Peyer's patch (tissue), 4 donors: ENCODE measurements at regions not wholly inside any gene's neighbourhood (a gene's known extent, or its start where the extent isn't known, plus 50 kb on each side); places are given as distances from the start of the nearest gene placed in this dataset.

Source experiments
- DNase-seq, 3 donors: peaks; one replicate each; pipeline ENCODE4 v3.0.0-alpha.2; 2017 to 2019
- H3K27ac ChIP-seq, 4 donors: fragments of 200-600 bp; sonication (generic); one replicate each; pipeline ENCODE4 v1.5.1; 2016 to 2019
- H3K27me3 ChIP-seq, 2 donors: fragments of 200-600 bp; sonication (generic); one replicate each; pipeline ENCODE4 v1.5.1; 2019
- H3K36me3 ChIP-seq, 3 donors: fragments of 200-600 bp; sonication (generic); one replicate each; pipeline ENCODE4 v1.5.1; 2016 to 2019
- H3K4me1 ChIP-seq, 4 donors: fragments of 200-600 bp; sonication (generic); one replicate each; pipeline ENCODE4 v1.5.1; 2016 to 2019
- H3K4me3 ChIP-seq, 4 donors: fragments of 200-600 bp; sonication (generic); 1 replicate in 3 of 4; 2 replicates in 1 of 4; pipeline ENCODE4 v1.5.1; 2016 to 2019; ENCODE audit warnings: mild to moderate bottlenecking in 1 of 4
- H3K9me3 ChIP-seq, 4 donors: fragments of 200-600 bp; sonication (generic); one replicate each; pipeline ENCODE4 v1.5.1; 2016 to 2019; ENCODE audit warnings: mild to moderate bottlenecking in 1 of 4
- CTCF ChIP-seq, 6 experiments: fragments of 450-650 bp in 4 of 6; fragments of 200-600 bp in 2 of 6; sonication (generic) in 1 of 6; IDR thresholded peaks; one replicate each; pipeline ENCODE4 v1.5.1; 2017 to 2019; ENCODE audit warnings: antibody characterized with exemption in 6 of 6, mild to moderate bottlenecking in 3 of 6, moderate library complexity in 1 of 6
- POLR2A ChIP-seq, 2 donors: fragments of 450-650 bp; IDR thresholded peaks; one replicate each; pipeline ENCODE4 v1.5.1; 2017; ENCODE audit warnings: antibody characterized with exemption in 2 of 2, mild to moderate bottlenecking in 2 of 2, moderate library complexity in 2 of 2

- no peaks in the 10 kb centered on the region for H3K36me3 ChIP-seq
- H3K4me1 ChIP-seq: no peaks in the 10 kb centered on the region
- TF ChIP-seq CTCF (IDR thresholded peaks at IDR 0.05): no peak
- TF ChIP-seq POLR2A (IDR thresholded peaks at IDR 0.05): no peak
- H3K4me3 ChIP-seq: no peak overlapping the region
- H3K27ac ChIP-seq: no peak overlapping the region
- H3K9me3 ChIP-seq: no peaks in the 10 kb centered on the region
- no peak for DNase-seq
- no peaks in the 10 kb centered on the region for H3K27me3 ChIP-seq
These were observed 367.1 kb downstream of the HRH4 start for GRCh38 chr18:24827501-24827900.

DNA sequence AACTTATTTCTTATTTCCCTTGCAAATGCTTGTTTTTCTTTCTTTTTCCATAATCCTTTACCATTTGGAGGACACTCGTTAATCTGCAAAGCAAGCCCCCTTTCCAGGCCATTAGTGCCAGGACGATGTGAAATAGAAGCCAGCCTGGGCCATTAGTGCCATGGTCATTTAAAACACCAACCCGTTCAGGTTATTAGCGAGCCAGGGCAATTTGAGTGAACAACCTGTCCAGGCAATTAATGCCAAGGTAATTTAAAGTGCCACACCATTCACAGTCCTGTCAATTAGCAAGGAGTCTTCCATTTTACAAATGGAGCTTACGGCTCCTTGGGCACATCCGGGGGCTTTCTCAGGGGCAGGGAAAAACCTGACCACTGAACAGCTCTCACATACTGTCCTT lies 370.6 kb downstream of the HRH4 start:
- Histone ChIP-seq H3K4me3 (no peak overlapping the region), H3K36me3 (no peaks in the 10 kb centered on the region), H3K9me3 (no peaks in the 10 kb centered on the region), H3K4me1 (no peaks in the 10 kb centered on the region), H3K27ac (no peak overlapping the region), H3K27me3 (no peaks in the 10 kb centered on the region)
- DNase-seq: no peak
- TF ChIP-seq POLR2A (IDR thresholded peaks at IDR 0.05): no peak
- TF ChIP-seq CTCF (IDR thresholded peaks at IDR 0.05): no peak

GRCh38 chr18:24831871-24832665 lies 371.6 kb downstream of the HRH4 start:
- Histone ChIP-seq H3K27me3 (no peaks in the 10 kb centered on the region), H3K36me3 (no peaks in the 10 kb centered on the region), H3K27ac (no peak overlapping the region), H3K4me1 (no peaks in the 10 kb centered on the region), H3K9me3 (no peaks in the 10 kb centered on the region), H3K4me3 (no peak overlapping the region)
- DNase-seq: no peak
- no peak for TF ChIP-seq CTCF (IDR thresholded peaks at IDR 0.05)
- no peak for TF ChIP-seq POLR2A (IDR thresholded peaks at IDR 0.05)

DNA sequence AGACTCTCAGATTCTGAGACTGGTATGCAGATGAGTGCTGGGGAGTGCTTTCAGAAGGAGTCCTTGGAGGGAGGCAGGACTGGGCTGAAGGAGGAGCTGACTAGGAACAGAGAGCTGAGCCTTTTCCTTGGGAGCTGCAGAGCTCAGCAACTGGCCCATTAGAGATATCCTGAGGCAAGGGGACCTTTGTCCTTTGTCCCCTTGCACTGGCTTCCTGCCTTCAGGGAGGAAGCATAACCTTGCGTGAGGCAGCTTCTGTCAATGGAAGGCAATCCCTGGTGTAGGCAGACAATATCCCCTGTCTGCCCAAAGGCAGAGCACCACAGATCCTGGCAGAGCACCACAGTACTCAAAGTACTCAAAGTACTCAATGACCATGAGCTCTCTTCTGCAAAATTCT lies 375.3 kb downstream of the HRH4 start:
- Histone ChIP-seq H3K27me3 (no peaks in the 10 kb centered on the region), H3K36me3 (no peaks in the 10 kb centered on the region), H3K4me3 (no peak overlapping the region), H3K4me1 (no peaks in the 10 kb centered on the region), H3K9me3 (no peaks in the 10 kb centered on the region), H3K27ac (no peak overlapping the region)
- TF ChIP-seq CTCF (IDR thresholded peaks at IDR 0.05): no peak
- no peak for TF ChIP-seq POLR2A (IDR thresholded peaks at IDR 0.05)
- peak in 1 of 3 donors; percentile 59 for DNase-seq

- no peak for DNase-seq
- no peak for TF ChIP-seq CTCF (IDR thresholded peaks at IDR 0.05)
- TF ChIP-seq POLR2A (IDR thresholded peaks at IDR 0.05): no peak
- no peaks in the 10 kb centered on the region for H3K36me3 ChIP-seq
These were observed 376.6 kb downstream of the HRH4 start for GRCh38 chr18:24837066-24837465.

More at GRCh38 chr18:24837066-24837465, 376.6 kb downstream of the HRH4 start:
- H3K27me3 ChIP-seq: no peaks in the 10 kb centered on the region
- H3K9me3 ChIP-seq: no peaks in the 10 kb centered on the region
- H3K4me3 ChIP-seq: no peak overlapping the region
- no peak overlapping the region for H3K27ac ChIP-seq
- no peaks in the 10 kb centered on the region for H3K4me1 ChIP-seq
